IPS-NIHi11 (cell line): ENCODE measurements at regions not wholly inside any gene's neighbourhood (a gene's known extent, or its start where the extent isn't known, plus 50 kb on each side); places are given as distances from the start of the nearest gene placed in this dataset.
"Not testable (repeated sequence)": the region's sequence is repeated elsewhere in the genome, so short reads cannot be mapped to it uniquely, and the experiment has no call there.

ENCODE experiments used
- DNase-seq: peaks from one replicate; pipeline ENCODE4 v3.0.0; 2012; ENCODE audit warnings: mixed read lengths, low spot score

DNA sequence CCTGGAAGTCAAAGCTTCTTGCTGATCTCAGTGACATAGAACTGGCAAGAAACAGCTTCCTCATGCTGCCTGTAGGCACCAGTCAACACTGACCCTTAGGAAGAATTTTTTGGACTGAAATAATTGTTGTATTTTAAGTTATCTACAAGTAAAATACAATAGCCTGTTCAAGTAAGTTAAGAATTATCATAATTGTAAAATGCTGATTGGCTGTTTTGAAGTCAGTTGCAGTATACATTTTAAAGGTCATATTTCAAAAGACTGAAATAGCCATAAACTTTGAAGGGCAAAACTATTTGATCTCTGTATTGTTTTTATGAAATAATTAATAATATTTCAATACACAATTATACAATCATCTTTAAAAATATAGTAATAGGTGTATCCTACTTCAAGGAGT, 794.9 kb downstream of the MAT2B start:
- DNase-seq, result no peak

DNA sequence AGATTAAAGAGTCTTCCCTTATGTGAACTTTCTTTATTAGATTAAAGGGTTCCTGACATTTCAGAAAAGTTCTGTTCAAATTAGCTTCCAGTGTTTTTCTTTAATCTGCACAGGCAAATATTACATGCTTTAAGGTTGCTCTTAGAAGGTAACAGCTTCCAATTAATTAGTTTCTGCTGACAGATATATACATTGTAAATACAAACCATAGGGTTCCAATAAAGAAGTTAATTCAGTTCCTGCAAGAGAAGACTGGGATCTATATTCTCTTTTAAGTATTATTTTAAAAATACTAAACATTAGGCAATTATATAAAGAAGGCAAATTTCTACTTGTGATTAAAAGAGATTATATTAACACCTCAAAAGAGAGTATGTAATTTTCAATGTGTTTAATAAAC, 795.7 kb downstream of the MAT2B start:
- DNase-seq, result no peak

DNA sequence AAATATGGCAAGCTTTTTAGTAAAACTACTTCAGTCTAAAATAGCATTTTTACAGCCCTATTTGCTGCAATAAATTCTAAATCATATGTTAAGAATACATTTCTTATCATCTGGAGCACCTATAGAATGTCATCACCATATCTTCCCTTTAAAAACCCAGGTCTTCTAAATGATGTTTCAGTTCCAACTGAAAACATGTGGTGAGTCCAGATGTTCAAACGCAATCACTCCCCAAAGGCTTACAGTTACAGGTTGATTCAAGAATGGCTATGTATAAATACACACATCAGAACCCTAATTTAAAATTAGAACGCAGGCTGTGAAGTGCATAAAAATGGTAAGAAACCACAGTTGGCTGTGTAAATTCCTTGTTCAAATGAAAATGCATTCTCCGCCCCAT, 796.3 kb downstream of the MAT2B start:
- DNase-seq, result no peak

DNA sequence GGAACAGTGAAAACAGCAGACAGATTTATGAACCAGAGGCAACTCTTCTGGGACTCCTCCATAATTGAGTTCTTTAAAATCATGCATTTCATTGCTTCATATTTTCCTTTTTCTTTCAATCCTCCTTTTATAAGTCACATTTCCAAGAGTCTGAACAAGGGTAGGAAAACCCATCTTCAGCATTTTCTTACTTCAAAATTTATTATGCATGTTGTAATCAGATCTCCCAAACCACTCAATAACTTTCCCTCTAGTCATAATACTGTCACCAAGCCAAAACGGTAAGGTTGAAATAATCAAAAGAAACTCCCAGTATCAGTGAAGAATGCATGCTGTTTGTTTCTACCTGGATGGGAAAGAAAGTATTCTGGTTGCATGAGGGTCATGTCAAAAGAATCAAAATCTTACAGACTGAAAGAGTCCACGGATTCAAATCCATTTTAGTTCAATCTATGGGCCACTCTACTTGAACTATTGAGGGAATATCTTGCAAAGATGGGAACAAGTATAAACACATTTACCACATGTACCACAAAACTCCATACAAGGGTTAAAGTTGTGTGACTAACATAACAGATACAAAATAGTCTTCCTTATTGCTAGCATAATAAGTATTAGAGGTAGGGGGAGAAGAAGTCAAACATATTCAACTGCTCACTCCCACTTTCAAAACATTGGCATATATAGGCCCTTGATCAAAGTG, 797.3 kb downstream of the MAT2B start:
- DNase-seq, result no peak

DNA sequence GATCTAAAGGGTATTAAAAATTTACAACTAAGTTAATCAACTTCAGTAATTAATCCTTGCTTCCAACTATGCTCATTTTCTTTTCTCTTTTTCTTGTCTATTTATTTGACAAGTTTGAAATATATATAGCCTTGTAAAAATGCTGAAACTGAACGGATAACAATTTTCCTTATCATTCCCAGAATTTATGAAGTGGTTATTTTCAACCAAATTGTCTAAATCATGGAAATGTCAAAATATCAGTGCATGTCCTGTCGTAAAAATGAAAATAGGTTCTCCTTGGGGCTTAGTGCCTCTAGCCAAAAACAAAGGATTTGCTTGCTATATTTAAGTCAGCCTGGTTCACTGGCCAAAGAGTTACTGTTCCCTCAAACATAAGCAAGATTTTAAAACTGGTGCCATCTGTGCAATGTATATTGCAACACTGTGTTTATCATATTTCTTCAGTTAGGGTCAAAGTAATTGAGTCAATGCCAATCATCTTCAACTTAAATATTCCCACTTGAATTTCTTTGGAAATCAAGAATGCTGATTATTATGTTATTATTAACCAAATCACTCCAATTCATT, 798.3 kb downstream of the MAT2B start:
- no peak for DNase-seq

DNA sequence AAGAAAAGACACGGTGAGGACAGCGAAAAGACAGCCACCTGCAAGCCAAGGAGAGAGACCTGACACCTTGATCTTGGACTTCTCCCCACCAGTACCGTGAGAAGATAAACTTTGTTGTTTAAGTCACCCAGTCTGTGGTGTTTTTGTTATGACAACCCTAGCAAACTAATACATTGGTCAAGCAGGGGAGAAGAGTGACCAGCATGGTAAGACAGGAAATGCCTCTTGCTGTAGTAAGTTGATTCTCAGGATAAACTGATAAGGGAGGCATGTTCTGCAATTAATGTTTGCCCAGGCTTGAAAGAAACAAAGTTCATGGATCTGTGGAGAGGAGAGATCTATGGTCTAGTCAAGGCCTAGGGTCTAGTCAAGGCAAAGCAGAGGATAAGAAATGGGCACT, 801.2 kb downstream of the MAT2B start:
- DNase-seq, result no peak

DNA sequence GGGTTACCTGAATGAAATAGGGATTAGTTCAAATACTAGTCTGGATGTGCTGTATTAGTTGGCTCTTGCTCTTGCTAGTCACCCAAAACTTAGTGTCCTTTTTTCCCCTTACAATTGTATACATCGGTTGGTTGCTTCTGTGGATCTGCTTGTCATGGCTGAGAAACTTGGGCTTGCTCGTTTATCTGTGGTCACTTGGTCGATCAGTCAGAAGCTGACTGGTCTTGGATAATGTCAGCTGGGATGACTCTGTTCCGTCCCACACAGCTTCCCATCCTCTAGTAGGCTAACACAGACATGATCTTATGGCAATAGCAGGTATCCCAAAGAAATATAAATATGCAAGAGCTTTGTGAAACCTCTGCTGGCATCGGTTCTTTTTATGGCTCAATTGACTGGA, 807.4 kb downstream of the MAT2B start:
- no peak for DNase-seq

DNA sequence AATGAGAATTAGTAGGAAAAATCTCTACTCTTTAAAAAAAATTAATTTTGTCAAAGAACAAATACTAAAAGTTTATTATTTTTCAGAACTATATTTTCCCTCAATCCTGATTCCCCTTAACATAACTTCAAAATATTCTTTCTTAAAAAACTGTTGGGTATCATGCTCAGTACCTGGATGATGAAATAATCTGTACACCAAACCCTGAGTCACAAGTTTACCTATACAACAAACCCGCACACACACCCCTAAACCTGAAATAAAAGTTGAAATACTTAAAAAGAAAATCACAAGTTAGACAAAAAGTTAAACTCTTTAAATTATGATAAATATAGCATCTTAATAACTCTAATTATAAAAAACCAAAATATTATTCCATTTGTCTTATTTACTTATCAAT, 812.3 kb downstream of the MAT2B start:
- DNase-seq, result no peak

DNA sequence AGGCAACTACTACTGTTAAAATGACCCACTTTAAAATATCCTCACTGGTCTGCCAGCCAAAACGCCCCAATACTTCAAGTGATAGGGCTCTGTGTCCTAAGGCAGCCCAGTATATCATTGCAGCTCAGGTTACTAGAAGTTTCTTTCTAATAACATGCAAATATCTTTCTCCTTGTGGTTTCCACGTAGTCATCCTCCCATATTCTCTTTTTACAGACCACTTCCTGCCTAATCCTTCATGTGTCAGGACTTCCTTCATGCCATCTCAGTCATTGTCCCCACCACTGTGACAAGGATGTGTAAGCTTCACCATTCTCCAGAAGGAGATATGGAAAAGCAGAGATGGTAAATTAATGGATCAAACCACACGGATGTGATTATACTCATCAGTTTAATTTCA, 813.7 kb downstream of the MAT2B start:
- DNase-seq, result no peak

DNA sequence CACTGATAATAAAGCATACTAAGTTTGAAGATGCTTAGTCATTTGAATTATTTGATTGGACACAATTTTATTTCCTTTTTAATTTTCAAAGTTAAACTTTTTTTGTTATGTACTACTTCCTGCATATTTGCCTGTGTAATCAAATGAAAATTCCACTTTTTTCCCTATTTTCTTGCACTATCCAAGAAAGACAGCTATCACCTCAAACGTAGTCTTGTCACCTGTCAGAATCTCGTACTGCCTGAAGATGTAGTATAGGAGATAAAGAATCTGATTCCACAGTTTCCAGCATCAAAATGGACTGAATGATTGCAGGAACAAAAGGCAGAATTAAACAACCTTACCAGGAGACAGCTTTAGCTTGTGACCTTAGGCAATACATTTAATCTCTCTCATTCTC, 818.8 kb downstream of the MAT2B start:
- DNase-seq, result no peak

DNA sequence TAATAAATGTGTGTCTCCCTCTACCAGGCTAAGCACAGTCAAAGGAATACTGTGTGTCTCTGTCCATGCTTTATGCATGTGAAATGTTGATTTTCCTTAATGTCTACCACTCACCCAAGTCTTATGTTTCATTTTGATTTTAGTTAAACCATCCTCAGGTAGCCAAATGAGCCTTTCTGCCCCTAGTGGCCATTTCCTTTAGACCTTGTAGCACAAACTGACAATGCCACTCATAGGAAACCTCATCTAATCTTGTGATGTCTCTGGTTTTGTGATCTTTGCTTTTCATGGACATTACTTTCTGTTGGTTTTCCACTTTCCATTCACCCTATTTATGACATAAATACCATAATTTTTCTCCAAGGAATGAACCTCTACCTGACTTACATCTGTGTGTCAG, 820.8 kb downstream of the MAT2B start:
- DNase-seq, result no peak

DNA sequence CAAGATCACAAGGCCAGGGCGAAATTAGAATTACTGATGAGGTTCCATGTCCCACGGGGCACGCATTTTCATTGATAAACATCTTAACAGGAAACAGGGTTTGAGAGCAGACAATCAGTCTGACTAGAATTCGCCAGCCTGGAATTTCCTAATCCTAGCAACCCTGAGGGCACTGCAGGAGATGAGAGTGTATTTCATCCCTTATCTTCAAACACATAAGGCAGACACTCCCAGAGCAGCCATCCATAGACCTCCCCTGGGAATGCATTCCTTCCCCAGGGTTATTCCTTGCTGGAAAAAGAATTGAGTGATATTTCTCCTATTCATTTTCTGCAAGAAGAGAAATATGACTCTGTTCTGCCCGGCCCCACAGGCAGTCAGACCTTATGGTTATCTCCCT, 821.7 kb downstream of the MAT2B start:
- DNase-seq, result not testable (repeated sequence)

DNA sequence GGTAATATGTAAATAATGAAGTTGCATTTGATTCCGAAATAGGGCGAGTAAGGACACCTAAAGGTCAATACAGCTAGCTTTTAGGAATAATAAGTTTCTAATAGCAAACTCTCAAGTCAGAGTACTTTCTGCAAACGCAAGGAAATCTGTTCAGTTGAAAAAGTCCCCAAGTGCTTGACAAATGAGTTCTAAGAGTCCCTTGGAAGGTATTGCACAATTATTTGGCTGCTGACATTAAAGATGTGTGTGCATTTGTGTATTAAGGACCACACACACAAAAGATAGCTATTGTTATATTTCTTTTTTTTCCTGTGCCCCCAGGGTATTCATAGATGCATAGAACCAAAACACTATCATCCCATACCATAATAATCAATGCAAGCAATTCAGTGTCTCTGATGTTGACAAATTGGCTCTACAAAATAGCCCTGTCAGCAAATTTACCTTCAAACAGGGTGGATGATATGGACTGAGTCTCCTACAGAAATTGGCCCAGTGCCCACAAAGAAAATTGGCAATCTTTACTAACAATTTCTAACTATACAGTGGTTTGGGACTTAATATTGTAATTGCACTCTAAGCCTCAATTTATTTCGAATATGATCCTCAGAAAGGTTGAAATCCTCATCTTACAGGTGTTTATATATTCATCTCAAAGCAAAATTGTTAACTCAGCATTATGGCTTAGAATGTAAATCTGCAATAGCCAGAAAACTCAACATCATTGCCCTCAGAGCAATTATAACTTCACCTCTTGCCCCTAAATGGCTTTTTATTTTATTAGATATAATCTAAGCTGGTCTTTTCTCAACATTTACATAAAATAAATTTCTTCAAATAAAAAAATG, 827.2 kb downstream of the MAT2B start:
- no peak for DNase-seq

DNA sequence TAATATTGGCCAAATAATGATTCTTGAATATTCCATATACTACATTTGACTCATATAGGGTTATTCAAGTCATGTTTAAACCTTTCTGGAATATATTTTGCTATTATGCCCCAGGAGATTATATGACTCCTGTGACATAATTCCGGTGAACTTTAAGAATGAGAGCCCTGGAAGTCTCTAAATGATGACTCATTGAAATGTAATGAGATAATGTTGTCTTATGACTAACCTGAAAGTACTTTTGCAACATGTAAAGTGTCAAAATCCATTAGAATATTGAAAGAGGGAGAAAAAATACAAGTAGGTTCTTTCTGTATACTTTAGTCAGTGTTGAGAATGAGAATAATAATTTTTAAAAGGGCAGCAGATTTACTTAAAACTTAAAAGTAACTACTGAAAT, 830.4 kb downstream of the MAT2B start:
- DNase-seq, result no peak

DNA sequence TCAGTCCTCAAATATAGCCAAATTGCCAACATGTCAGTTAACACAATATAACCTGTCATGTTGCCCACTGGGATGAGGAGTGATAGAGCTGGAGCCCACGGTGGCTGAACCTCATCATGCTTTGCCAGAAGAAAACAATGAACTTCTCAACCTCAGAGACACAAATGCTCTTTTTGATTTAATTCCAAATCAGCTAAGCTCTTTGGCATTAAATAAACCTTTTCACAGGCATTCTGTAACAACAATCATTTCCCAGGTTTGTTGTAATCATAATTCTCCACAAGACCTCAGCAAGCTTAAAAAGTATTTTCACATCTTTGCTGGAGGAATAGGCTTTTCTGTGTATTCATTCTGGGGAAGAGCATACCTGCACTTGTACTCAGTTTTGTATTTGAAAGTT, 830.9 kb downstream of the MAT2B start:
- DNase-seq, result no peak

DNA sequence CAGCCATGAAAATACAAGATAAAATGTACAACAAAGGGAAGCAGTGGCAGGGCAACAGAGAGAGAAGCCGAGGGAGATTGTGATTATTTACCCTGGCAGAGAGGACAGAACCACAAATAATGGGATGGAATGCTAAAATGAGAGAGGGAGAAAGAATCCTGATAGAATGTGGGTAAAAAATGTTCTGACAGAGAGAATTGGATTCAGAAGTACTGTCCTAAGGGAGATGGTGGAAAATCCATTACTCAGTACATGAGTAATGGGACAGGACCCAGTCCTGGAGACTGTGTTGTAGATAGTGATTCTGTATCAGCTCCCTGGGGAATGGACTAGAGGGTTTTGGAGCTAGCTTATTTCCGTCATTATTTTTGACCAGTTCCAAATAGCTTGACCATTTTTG, 831.5 kb downstream of the MAT2B start:
- no peak for DNase-seq

DNA sequence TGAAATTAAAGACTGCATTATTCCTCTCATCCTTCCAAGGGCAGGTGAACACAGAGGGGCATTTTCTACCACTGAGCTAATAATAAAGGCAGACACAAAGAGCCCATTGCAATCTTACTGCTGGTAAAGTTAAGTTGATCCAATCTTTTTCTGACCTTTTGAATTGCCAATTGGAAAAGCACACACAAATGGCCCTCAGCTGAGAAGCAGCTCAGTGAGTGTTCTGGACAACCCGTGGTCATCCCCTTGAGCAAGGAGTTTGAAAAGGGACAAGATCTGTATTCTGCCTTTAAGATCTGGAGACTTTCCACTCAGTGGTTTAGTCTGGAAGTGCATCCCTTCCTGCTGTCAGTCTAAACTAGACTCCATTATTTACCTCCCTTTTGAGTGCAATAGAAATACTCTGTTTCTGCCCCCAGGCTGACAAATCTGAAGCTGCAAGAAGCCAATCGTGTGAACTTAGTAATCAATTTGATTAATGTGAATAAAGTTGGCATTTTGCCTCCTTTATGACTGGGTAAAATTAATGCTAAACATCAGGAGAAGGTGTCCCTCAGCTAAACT, 835.7 kb downstream of the MAT2B start:
- DNase-seq, result no peak

DNA sequence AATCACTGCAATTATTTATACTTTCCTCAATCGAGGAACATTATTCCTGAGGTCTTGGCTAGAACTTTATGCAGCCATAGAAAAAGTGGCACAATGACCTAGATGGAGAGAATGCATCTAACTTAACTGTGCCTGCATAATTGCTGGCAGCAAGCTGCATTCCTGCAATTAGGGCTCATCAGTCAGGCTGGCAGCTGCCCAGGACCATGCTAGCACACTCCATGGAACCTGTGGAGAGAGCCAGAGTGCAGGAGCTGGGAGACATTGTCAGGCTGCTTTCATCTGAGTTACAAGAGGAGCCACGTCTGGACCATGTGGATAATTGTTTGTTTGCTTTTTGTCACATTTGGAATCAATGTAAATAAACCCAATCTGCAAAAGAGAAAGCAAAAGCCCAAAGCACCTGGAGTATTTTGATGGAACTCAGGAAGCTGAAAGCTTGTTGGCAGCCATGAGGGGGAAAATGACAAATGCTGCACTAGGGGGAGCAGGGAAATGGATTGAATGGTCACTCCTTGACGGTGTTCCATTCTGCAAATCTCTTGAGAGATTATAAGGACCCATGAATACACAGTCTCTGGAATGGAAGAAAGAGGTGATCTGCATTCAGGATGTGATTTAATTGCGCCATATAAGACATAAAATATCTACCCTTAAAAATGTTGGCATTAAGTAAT, 839.9 kb downstream of the MAT2B start:
- DNase-seq, result no peak

DNA sequence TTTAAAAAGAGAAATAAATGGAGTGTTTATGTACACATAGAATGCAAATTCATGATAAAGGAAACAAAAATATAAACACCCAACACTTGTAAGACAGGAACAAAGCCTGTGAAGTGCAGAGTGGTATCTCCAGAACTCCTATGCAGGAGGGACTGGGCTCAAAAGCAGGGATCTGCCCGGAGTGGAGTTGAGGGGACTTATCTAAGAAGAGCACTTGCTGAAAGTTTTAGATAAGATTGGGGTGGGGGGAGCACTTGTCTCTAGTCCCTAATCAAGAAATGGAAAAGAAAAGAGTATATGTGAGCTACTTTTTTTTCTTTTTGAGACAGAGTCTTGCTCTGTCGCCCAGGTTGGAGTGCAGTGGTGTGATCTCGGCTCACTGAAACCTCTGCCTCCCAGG, 840.4 kb downstream of the MAT2B start:
- no peak for DNase-seq

DNA sequence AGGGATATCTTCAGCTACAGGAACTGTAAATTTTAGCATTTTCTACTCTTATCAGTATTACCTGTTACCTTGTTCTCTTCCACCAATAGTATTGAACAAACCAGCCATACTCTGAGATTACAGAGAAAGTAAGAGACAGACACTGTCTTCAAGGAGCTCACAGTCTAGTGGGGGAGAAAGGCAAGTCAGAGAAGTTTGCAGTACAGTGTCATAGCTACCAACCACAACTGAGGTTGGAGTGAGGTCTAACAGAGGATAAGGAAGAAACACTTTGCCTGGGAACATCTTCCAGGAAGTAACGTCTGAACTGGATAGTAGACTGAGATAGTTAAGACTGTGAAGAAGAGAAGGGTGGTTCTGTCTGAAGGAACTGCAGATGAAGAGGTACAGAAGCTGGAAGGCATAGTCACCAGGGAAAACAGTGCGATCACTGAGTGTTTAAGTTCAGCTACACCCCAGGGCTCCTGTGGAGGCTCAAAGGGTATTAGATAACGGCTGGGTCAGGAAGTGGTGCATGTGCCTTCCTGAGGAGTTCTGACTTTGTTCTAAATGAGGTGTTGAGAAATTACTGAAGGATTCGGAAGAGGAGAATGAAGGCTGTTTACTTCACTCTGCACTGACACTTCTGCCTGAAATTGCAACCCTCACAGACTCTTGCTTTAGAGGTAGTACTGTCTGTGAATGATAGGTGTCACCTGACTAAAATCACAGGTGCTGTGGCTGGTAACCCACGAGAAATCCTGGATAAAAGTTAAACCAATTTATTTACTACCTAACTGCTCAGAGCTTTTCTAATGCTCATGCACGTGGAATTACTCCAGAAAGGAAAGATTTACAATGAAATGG, 841.6 kb downstream of the MAT2B start:
- no peak for DNase-seq

DNA sequence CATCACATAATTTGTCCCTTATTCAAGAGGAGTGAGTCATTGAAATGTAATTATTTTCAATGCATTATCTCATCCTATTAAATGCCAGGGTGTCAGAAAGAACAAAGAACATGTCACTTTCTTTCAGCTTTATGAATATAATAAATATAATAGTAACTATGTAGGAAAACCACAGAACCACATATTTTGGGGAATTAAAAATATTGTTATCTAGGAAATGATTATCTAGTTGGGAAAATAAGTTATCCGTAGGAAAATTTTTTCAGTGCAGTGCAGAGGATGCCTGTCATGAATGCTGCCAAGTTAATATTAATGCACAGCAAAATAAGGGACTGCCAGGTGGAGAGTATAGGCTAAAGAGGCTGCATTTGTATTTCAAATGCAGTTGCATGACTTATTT, 844.8 kb downstream of the MAT2B start:
- DNase-seq, result no peak
